GM21528 (cell line): ENCODE measurements at regions not wholly inside any gene's neighbourhood (a gene's known extent, or its start where the extent isn't known, plus 50 kb on each side); places are given as distances from the start of the nearest gene placed in this dataset.

ENCODE experiments used
- ATAC-seq: cut with Tn5 transposase; IDR thresholded peaks from one replicate; pipeline ENCODE4 v1.9.1; 2021; ENCODE audit warnings: mild to moderate bottlenecking, moderate library complexity; ENCODE audit not compliant: unreplicated experiment, low FRiP score

DNA sequence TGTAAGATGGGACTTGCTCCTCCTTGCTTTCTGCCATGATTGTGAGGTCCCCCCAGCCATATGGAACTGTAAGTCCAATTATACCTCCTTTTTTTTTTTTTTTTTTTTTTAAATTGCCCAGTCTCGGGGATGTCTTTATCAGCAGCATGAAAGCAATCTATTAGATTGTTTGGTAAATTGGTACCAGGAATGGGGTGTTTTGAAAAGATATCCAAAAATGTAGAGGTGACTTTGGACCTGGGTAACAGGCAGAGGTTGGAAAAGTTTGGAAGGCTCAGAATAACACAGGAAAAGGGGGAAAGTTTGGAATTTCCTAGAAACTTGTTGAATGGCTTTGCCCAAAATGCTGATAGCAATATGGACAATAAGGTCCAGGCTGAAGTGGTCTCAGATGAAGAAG, 545.8 kb upstream of the ALCAM start:
- ATAC-seq = no peak

DNA sequence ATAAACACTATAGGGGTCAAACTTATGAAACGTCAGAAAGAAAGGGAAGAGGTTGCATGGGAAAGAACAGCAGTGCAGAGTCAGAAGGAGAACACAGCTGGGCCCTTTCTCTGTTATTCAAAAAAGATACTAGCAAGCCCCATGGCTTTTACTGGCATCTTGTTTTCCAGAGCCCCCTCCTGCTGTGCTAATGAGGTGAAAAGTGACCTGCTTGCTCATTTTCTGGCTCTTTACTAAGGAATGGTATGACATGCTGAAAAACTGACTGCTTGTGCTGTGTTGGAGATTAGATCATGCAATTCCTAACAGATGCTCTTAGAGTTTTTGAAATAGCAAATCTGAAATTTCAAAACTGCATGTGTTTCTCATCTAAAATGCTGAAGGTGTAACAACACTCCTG, 541.6 kb upstream of the ALCAM start:
- no peak for ATAC-seq

DNA sequence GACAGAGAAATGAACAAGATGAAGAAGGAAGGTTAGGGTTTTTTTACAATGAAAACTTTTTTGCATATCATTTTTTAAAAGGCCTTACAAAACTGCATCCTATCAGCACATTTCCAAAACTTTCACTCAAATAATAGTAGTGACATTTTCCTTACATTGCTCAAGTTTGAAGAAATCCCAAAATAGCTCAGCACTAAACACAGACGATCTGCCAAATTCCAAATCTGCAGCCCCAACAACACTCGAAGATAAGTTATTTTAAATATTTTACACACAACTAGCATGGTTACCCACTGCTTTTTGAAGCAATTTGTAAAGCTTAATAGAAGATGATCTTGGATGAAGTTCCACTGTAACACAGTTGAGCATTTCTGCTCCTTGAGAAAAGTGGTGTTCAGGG, 535.6 kb upstream of the ALCAM start:
- no peak for ATAC-seq

- ATAC-seq = no peak
Observed at GRCh38 chr3:104832530-104832929, 534.2 kb upstream of the ALCAM start.

DNA sequence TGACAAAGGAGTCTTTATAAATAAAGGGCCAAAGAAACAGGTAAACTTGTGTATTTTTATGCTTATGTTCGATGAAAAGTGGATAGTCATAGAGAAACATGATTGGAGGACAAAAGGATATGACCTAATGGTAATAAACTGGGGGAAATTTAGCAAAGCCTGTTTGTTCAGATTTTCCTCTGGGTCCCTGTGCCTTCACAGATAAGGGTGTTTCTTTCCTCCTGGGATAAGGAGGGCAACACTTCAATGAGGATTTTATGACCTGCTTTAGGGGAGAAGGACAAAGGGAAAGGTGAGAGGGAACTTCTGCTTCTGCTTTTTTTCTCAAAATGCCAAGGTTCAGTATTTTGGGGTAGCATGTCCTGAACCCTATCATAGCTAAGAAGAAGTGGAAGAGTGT, 531.3 kb upstream of the ALCAM start:
- no peak for ATAC-seq

GRCh38 chr3:104846270-104846669, 520.4 kb upstream of the ALCAM start:
- no peak for ATAC-seq

- no peak for ATAC-seq
Observed at GRCh38 chr3:104849070-104849469, 517.6 kb upstream of the ALCAM start.

- no peak for ATAC-seq
Observed at GRCh38 chr3:104854468-104854867, 512.2 kb upstream of the ALCAM start.

GRCh38 chr3:104855702-104856101, 511.0 kb upstream of the ALCAM start:
- no peak for ATAC-seq

- ATAC-seq = no peak
Observed at GRCh38 chr3:104856741-104857140, 510.0 kb upstream of the ALCAM start.

DNA sequence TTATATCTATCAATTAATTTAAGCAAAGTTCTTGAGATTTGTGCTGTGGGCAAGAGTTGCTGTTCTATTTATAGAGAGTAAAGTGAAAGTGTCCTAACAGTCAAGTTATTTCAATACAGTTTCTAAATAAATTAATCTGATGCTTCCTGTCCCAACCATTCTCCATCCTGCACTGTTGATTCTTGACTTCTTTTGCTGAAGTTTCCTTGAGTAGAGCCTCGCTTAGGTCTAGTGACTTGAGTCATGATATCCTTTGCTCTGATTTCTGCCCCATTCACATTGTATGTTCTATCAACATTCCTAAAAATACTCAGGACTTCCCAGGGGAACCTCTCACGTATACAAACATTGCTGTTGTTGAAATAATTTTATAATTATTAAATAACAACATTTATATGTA, 498.4 kb upstream of the ALCAM start:
- ATAC-seq = no peak

DNA sequence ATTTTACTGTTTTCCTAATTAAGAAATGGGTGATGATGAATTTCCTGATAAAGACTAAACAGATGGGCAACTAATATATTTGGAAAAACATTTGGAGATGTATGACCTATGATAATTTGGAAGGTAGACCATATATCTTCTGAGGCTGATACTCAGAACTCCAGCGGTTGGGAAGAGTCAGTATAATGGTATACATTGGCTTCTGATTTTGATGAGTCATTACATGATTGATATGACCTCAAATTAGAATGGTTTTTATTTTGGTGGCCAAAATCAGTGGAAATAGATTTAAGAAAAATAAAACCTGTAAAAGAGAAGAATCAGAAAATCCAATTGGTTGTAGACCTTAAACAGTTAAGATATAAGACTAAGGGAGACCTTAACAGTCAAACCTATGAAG, 496.4 kb upstream of the ALCAM start:
- no peak for ATAC-seq

GRCh38 chr3:104873331-104873730, 493.4 kb upstream of the ALCAM start:
- ATAC-seq = no peak

GRCh38 chr3:104878395-104878794, 488.3 kb upstream of the ALCAM start:
- ATAC-seq = no peak

GRCh38 chr3:104879919-104880318, 486.8 kb upstream of the ALCAM start:
- no peak for ATAC-seq

- no peak for ATAC-seq
Observed at GRCh38 chr3:104885214-104885814, 481.4 kb upstream of the ALCAM start.

DNA sequence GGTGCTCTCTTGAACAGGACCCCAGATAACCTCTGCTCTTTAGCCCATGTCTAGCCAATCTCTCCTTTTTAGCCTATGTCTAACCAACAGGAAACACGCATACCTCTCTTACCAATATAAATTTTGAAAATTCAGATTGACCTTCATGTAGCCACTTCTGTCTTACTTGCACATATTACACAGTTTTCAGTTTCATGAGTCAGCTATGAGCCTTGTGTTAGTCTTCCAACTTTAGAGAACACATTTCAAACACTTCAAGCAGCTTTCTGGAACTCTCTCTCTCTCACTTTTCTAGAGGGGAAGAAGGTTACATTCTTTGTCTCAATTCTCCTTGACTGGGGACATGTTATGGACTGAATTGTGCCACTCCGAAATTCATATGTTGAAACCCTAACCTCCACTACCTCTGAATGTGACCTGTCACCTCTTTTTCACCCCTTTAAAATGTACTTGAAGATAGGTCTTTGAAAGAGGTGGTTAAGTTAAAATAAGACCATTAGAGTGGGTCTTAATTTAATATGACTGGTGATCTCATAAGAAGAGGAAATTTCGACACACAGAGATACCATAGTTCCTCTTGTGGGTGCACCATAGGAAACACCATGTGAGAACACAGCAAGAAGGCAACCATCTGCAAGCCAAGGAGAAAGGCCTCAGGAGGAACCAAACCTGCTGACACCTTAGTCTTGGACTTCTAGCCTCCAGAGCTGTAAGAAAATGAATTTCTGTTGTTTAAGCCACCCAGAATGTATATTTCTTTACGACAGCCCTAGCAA, 480.3 kb upstream of the ALCAM start:
- ATAC-seq = no peak

- ATAC-seq = no peak
Observed at GRCh38 chr3:104887069-104887468, 479.6 kb upstream of the ALCAM start.

- no peak for ATAC-seq
Observed at GRCh38 chr3:104887619-104888018, 479.1 kb upstream of the ALCAM start.

DNA sequence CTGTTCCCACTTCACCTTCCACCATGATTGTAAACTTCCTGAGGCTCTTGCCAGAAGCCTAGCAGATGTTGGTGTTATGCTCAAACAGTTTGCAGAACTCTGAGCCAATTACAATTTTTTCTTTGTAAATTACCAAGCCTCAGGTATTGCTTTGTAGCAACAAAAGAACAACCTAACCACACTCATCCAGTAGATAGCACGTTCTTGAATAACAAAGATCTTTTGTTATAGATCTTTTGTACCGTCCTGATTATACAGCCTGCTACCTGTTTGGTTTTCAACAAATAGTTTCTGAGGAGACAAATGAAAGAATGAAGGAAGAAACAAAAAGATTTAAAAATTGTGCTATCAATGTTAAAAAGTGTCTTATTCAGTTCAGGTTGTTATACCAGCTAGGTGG, 474.7 kb upstream of the ALCAM start:
- no peak for ATAC-seq

GRCh38 chr3:104896624-104897023, 470.1 kb upstream of the ALCAM start:
- ATAC-seq = no peak

- ATAC-seq = no peak
Observed at GRCh38 chr3:104901396-104901795, 465.3 kb upstream of the ALCAM start.
